ENCODE measurements at regions not wholly inside any gene's neighbourhood (a gene's known extent, or its start where the extent isn't known, plus 50 kb on each side); places are given as distances from the start of the nearest gene placed in this dataset.

DNA sequence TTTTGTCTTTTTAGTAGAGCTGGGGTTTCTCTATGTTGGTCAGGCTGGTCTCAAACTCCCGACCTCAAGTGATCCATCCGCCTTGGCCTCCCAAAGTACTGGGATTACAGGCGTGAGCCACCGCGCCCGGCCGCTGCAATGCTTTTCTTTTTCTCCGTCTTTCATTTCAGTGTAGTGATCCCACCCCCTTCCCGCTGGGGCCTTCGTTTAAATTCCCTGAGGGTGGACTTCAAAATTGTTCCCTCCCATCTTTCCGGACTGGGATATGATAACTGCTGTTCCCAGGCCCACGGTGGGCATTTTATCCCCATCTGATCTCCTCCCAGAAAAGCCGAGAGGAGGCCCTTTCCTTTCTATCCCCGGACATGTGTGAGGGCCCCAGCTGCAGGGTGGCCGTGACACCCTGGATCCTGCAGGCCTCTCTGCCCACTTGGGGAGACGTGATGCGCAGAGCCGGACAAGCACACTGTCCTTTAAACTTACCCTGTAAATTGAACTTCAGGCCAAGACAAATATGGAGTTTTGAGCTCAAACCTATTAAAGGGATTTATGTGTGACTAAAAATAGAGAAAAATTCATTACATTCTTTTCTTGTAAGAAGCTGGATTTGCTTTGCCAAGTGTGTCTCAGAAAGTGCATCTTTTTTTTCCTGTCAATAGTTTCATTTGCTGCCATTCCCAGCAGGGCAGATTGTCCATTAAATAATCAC, 54.5 kb upstream of the AFF3 start:
- peak; percentile 11 for DNase-seq
- Histone ChIP-seq H2AK5ac (ENCODE audit: low read depth, low read length) (no peak overlapping the region), H3K23ac (ENCODE audit: low read depth, low read length) (no peak overlapping the region), H4K20me1 (ENCODE audit: insufficient read depth, low read length) (no peaks in the 10 kb centered on the region), H3K9me3 (ENCODE audit: control insufficient read depth, insufficient read depth, low read length) (no peaks in the 10 kb centered on the region), H3K9me1 (ENCODE audit: insufficient read depth, low read length) (peaks cover 3% of the 10 kb centered on the region; the same call in 1 of the 2 replicates), H3K4me3 (ENCODE audit: insufficient read depth, low read depth, low read length) (no peak overlapping the region), H3K56ac (ENCODE audit: extremely low read depth, insufficient read depth, low read length) (peak overlapping the region; percentile 11; the same call in 1 of the 2 replicates), H4K8ac (ENCODE audit: low read depth in 2 of 2, low read length in 2 of 2) (peak overlapping the region in 1 of 2 experiments; percentile 86; a peak in 3 of 4 replicates), H3K27ac (ENCODE audit: insufficient read depth, low read length) (no peak overlapping the region), H2BK5ac (ENCODE audit: low read depth, low read length, poor library complexity, severe bottlenecking) (peak overlapping the region; percentile 22), H2AFZ (replicated peaks; ENCODE audit: low read length, poor library complexity) (peak overlapping the region; percentile 88), H2BK15ac (ENCODE audit: low read depth, low read length) (no peak overlapping the region; the same call in 2 of the 3 replicates), H2BK120ac (ENCODE audit: low read depth, low read length) (peak overlapping the region; percentile 88; the same call in 1 of the 2 replicates), H4K5ac (ENCODE audit: low read depth, low read length) (no peak overlapping the region), H4K91ac (ENCODE audit: insufficient read depth, low read depth, low read length) (no peak overlapping the region; the same call in 1 of the 2 replicates), H3K4ac (ENCODE audit: low read depth, low read length) (peak overlapping the region; percentile 82), H2BK20ac (ENCODE audit: low read depth, low read length) (peak overlapping the region; percentile 74; the same call in 1 of the 2 replicates), H3K18ac (ENCODE audit: low read depth, low read length) (no peak overlapping the region), H3K27me3 (ENCODE audit: control insufficient read depth, insufficient read depth, low read length) (no peaks in the 10 kb centered on the region), H3K9ac (ENCODE audit: low read depth, low read length) (no peak overlapping the region), H3K36me3 (ENCODE audit: control insufficient read depth, insufficient read depth, low read length) (no peaks in the 10 kb centered on the region), H3K4me1 (ENCODE audit: control insufficient read depth, insufficient read depth, low read length) (peaks cover 18% of the 10 kb centered on the region), H3K14ac (replicated peaks; ENCODE audit: low read depth, low read length) (no peak overlapping the region; the same call in 1 of the 2 replicates), H3K79me1 (ENCODE audit: low read depth in 1 of 2, low read length in 2 of 2) (no peaks in the 10 kb centered on the region), H2AK9ac (replicated peaks; ENCODE audit: low read depth, low read length, poor library complexity) (no peak overlapping the region), H3K4me2 (ENCODE audit: low read depth, low read length) (no peak overlapping the region)
- ChIA-PET POLR2A (ENCODE audit: unreplicated experiment) (no interaction called here), CTCF (no interaction called here)
- ATAC-seq (ENCODE audit: low read depth): peak; percentile 19
- 83% methylated on average over 1 of the region's 18 CpGs; no CpG with 5 or more reads in 1 of the 2 experiments for WGBS, 2 experiments (ENCODE audit: extremely low coverage in 2 of 2, insufficient read length in 1 of 2)
- in situ Hi-C loops (cut with MboI; ENCODE audit: low sequenced_read_pairs): no loop called here
- intact Hi-C loops (cut with micrococcal nuclease): no loop called here
- TF ChIP-seq, protein P1, sequence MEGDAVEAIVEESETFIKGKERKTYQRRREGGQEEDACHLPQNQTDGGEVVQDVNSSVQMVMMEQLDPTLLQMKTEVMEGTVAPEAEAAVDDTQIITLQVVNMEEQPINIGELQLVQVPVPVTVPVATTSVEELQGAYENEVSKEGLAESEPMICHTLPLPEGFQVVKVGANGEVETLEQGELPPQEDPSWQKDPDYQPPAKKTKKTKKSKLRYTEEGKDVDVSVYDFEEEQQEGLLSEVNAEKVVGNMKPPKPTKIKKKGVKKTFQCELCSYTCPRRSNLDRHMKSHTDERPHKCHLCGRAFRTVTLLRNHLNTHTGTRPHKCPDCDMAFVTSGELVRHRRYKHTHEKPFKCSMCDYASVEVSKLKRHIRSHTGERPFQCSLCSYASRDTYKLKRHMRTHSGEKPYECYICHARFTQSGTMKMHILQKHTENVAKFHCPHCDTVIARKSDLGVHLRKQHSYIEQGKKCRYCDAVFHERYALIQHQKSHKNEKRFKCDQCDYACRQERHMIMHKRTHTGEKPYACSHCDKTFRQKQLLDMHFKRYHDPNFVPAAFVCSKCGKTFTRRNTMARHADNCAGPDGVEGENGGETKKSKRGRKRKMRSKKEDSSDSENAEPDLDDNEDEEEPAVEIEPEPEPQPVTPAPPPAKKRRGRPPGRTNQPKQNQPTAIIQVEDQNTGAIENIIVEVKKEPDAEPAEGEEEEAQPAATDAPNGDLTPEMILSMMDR (conservative IDR thresholded peaks at IDR 0.05; ENCODE audit: low read depth, low read length): no peak
- TF ChIP-seq MAFK (IDR thresholded peaks at IDR 0.05; ENCODE audit: low read depth, low read length): no peak
- TF ChIP-seq BHLHE40 (IDR thresholded peaks at IDR 0.05; ENCODE audit: low read depth, low read length): no peak
- no peak for TF ChIP-seq RFX5 (IDR thresholded peaks at IDR 0.05; ENCODE audit: low read depth, low read length)
- no peak for TF ChIP-seq MXI1 (IDR thresholded peaks at IDR 0.05; ENCODE audit: borderline replicate concordance, low read depth, low read length)
- no peak for TF ChIP-seq RCOR1 (IDR thresholded peaks at IDR 0.05; ENCODE audit: insufficient replicate concordance, low read length)
- TF ChIP-seq CEBPB (IDR thresholded peaks at IDR 0.05; ENCODE audit: low read depth, low read length): no peak
- no peak for TF ChIP-seq MAZ (IDR thresholded peaks at IDR 0.05; ENCODE audit: borderline replicate concordance, low read depth, low read length)
- no peak for TF ChIP-seq NFE2L2 (IDR thresholded peaks at IDR 0.05; ENCODE audit: low read depth, low read length)
- no peak for TF ChIP-seq RAD21 (IDR thresholded peaks at IDR 0.05; ENCODE audit: low read length)
- TF ChIP-seq FOS (IDR thresholded peaks at IDR 0.05; ENCODE audit: low read depth, low read length): no peak
- no peak for TF ChIP-seq SMC3 (IDR thresholded peaks at IDR 0.05; ENCODE audit: low read depth, low read length)
- no peak for TF ChIP-seq CHD1 (IDR thresholded peaks at IDR 0.05; ENCODE audit: low read depth, low read length)
- no peak for TF ChIP-seq POLR2A (IDR thresholded peaks at IDR 0.05; ENCODE audit: low read depth, low read length)
- BruUV-seq (replicated peaks): no TSS peak
- dilution Hi-C loops (cut with HindIII; ENCODE audit: low sequenced_read_pairs, unreplicated experiment): no loop called here

Data from IMR-90 (cell line).